IMR-90 (cell line): ENCODE measurements at regions not wholly inside any gene's neighbourhood (a gene's known extent, or its start where the extent isn't known, plus 50 kb on each side); places are given as distances from the start of the nearest gene placed in this dataset.

Source experiments
- BHLHE40 ChIP-seq: fragments of 150-350 bp; IDR thresholded peaks from 2 replicates; pipeline ENCODE4 v1.6.1; 2016; ENCODE audit warnings: mild to moderate bottlenecking, low read depth, low read length
- CTCF ChIP-seq: conservative IDR thresholded peaks from 2 replicates; pipeline ENCODE4 v1.5.1; 2012; ENCODE audit warnings: mild to moderate bottlenecking, low read depth, low read length, improper control_type of control experiment
- POLR2A ChIP-seq: IDR thresholded peaks from 2 replicates; pipeline ENCODE4 v1.6.1; 2012; ENCODE audit warnings: mild to moderate bottlenecking, low read depth, low read length
- RAD21 ChIP-seq: IDR thresholded peaks from 2 replicates; pipeline ENCODE4 v1.6.1; 2012; ENCODE audit warnings: low read length, improper control_type of control experiment
- RCOR1 ChIP-seq: IDR thresholded peaks from 2 replicates; pipeline ENCODE4 v1.6.1; 2012; ENCODE audit warnings: mild to moderate bottlenecking, low read length, improper control_type of control experiment; ENCODE audit not compliant: insufficient replicate concordance
- RFX5 ChIP-seq: IDR thresholded peaks from 2 replicates; pipeline ENCODE4 v1.8.0; 2012; ENCODE audit warnings: low read depth, mild to moderate bottlenecking, low read length, moderate library complexity
- TF ChIP-seq, protein P1 (sequence below): fragments of 150-350 bp; IDR thresholded peaks from 2 replicates; pipeline ENCODE4 v1.6.1; 2016; ENCODE audit warnings: low read depth, mild to moderate bottlenecking, low read length, moderate library complexity, borderline replicate concordance

DNA sequence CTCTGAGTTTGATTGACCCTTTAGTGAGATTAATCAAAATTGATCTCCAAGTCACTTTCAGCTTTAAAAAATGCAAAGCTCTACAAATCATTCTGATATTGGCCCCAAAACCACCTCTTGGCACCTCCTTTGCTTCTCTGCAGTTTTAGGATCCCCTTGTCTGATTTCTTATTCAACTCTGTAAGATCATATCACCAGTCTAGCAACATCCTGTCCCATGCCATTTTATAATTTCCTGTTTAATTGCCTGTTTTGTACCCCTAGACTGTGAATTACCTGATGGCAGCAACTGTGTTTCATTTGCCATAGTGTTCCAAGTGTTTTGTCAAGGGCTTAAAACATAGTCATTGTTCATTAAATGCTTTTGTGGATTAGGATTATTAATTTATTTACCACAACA is 406.3 kb upstream of the TRIB2 start:
- TF ChIP-seq RAD21 (no peak), CTCF (no peak), POLR2A (no peak), RFX5 (no peak), RCOR1 (no peak), BHLHE40 (no peak)
- TF ChIP-seq, protein P1, sequence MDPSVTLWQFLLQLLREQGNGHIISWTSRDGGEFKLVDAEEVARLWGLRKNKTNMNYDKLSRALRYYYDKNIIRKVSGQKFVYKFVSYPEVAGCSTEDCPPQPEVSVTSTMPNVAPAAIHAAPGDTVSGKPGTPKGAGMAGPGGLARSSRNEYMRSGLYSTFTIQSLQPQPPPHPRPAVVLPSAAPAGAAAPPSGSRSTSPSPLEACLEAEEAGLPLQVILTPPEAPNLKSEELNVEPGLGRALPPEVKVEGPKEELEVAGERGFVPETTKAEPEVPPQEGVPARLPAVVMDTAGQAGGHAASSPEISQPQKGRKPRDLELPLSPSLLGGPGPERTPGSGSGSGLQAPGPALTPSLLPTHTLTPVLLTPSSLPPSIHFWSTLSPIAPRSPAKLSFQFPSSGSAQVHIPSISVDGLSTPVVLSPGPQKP = no peak
